Sigmoid colon (tissue), 6 donors: ENCODE measurements at regions not wholly inside any gene's neighbourhood (a gene's known extent, or its start where the extent isn't known, plus 50 kb on each side); places are given as distances from the start of the nearest gene placed in this dataset.

Source experiments
- DNase-seq: peaks from one replicate; pipeline ENCODE4 v3.0.0-alpha.2; 2019
- H3K27ac ChIP-seq, 4 donors: fragments of 200-600 bp; sonication (generic); one replicate each; pipeline ENCODE4 v1.5.1; 2016 to 2019; ENCODE audit warnings: mild to moderate bottlenecking in 1 of 4
- H3K27me3 ChIP-seq, 3 donors: fragments of 200-600 bp; sonication (generic); one replicate each; pipeline ENCODE4 v1.5.1; 2019; ENCODE audit warnings: mild to moderate bottlenecking in 1 of 3
- H3K36me3 ChIP-seq, 4 donors: fragments of 200-600 bp; sonication (generic); one replicate each; pipeline ENCODE4 v1.5.1; 2016 to 2019
- H3K4me1 ChIP-seq, 4 donors: fragments of 200-600 bp; sonication (generic); one replicate each; pipeline ENCODE4 v1.5.1; 2017 to 2019
- H3K4me3 ChIP-seq, 4 donors: fragments of 200-600 bp; sonication (generic); one replicate each; pipeline ENCODE4 v1.5.1; 2017 to 2019; ENCODE audit warnings: mild to moderate bottlenecking in 2 of 4, moderate library complexity in 1 of 4
- H3K9me3 ChIP-seq, 4 donors: fragments of 200-600 bp in 3 of 4; sonication (generic) in 3 of 4; one replicate each; pipeline versions ENCODE4 v1.5.1 to v1.6.1; 2013 to 2019
- EP300 ChIP-seq, 4 donors: sonication (generic); formaldehyde crosslinking; IDR thresholded peaks; one replicate each; pipeline ENCODE4 v1.6.1; 2017; ENCODE audit warnings: antibody characterized with exemption in 4 of 4
- POLR2A ChIP-seq, 2 donors: fragments of 450-650 bp; IDR thresholded peaks; one replicate each; pipeline ENCODE4 v1.6.1; 2016; ENCODE audit warnings: antibody characterized with exemption in 2 of 2, mild to moderate bottlenecking in 2 of 2, moderate library complexity in 2 of 2
- POLR2AphosphoS5 ChIP-seq, 4 donors: sonication (generic); formaldehyde crosslinking; IDR thresholded peaks; one replicate each; pipeline ENCODE4 v1.6.1; 2017; ENCODE audit warnings: antibody characterized with exemption in 4 of 4
- WGBS, 2 donors: extraction: QIAGEN DNeasy Blood & Tissue Kit; methylation state at CpG; one replicate each; pipeline ENCODE4 v1.1.7; 2013; 5-methylcytosine and 5-hydroxymethylcytosine counted together
- intact Hi-C: fragments of 100-400 bp; cut with DNase I; formaldehyde crosslinking; loops from one replicate; pipeline ENCODE4 v1.15.1; 2023
- TF ChIP-seq, protein P1 (sequence below), 4 experiments: fragments of 450-650 bp in 3 of 4; fragments of 200-600 bp in 1 of 4; IDR thresholded peaks; one replicate each; pipeline ENCODE4 v1.5.1; 2016 to 2019; ENCODE audit warnings: antibody characterized with exemption in 4 of 4, mild to moderate bottlenecking in 3 of 4, moderate library complexity in 2 of 4
- donor health status: healthy with polysubstance abuse.
- donor health status: healthy.

DNA sequence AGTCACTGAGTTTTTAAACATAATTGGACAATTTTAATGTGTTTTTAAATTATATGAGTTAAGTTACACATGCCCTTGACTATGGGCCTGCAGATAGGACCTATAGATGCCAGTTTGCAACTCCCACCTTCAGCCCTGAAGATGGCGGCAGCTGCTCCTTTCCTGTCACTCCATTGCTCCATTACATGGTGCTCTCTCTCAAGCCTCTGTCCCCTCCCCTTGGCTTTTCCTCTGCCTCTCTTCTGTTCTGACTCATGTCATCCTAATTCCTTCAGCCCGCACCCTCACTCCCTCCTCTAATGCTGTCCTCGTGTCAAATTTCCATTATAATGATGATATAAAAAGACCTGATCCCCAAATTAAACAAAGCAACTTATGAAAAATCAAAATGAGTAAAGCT, 133.7 kb upstream of the HNRNPA3 start:
- DNase-seq: no peak
- Histone ChIP-seq H3K27ac (peak overlapping the region in 3 of 4 donors; percentile 68 to 77 (median 74)), H3K4me1 (peaks cover 0 to 49% (median 15%) of the 10 kb centered on the region in 4 donors), H3K36me3 (no peaks in the 10 kb centered on the region), H3K9me3 (no peaks in the 10 kb centered on the region), H3K4me3 (no peak overlapping the region), H3K27me3 (no peaks in the 10 kb centered on the region)
- 62 to 78% methylated on average over 3 of the region's 3 CpGs for WGBS, 2 donors
- intact Hi-C loops: loop anchor here (5.0 kb wide), 1 partner anchor 63 kb away; no protein-coding TSS in a partner anchor
- TF ChIP-seq POLR2AphosphoS5 (IDR thresholded peaks at IDR 0.05) (no peak), EP300 (IDR thresholded peaks at IDR 0.05) (no peak), POLR2A (IDR thresholded peaks at IDR 0.05) (no peak)
- TF ChIP-seq, protein P1, sequence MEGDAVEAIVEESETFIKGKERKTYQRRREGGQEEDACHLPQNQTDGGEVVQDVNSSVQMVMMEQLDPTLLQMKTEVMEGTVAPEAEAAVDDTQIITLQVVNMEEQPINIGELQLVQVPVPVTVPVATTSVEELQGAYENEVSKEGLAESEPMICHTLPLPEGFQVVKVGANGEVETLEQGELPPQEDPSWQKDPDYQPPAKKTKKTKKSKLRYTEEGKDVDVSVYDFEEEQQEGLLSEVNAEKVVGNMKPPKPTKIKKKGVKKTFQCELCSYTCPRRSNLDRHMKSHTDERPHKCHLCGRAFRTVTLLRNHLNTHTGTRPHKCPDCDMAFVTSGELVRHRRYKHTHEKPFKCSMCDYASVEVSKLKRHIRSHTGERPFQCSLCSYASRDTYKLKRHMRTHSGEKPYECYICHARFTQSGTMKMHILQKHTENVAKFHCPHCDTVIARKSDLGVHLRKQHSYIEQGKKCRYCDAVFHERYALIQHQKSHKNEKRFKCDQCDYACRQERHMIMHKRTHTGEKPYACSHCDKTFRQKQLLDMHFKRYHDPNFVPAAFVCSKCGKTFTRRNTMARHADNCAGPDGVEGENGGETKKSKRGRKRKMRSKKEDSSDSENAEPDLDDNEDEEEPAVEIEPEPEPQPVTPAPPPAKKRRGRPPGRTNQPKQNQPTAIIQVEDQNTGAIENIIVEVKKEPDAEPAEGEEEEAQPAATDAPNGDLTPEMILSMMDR (IDR thresholded peaks at IDR 0.05): no peak

DNA sequence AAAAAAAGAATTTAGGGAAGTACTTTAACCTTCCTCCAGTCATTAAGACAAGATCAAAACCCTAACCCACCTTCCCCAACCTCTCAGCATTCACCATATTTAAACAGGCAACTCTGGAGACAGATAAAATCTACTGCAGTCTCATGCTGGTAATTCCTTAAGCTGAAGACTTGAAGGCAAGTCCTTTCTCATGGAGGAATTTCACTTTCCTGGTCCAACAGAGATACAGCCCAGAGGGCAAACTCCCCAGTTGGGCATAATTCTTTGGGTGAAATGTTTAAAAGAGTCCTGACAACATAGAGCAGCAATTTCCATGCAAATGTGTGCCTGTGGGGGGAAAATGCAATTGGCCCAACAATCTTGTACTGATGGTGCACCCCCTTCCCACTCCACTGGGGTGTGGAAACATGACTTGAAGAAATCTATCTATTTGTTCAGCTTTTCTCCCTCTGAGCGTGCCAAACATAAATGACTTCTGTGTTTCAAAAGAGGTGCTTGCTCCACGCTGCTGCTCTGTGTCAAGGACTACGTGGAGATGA, 131.8 kb upstream of the HNRNPA3 start:
- Histone ChIP-seq H3K9me3 (no peaks in the 10 kb centered on the region), H3K4me3 (no peak overlapping the region), H3K36me3 (no peaks in the 10 kb centered on the region), H3K4me1 (peaks cover 0 to 47% (median 10%) of the 10 kb centered on the region in 4 donors), H3K27ac (no peak overlapping the region), H3K27me3 (no peaks in the 10 kb centered on the region)
- TF ChIP-seq POLR2AphosphoS5 (IDR thresholded peaks at IDR 0.05) (no peak), EP300 (IDR thresholded peaks at IDR 0.05) (no peak), POLR2A (IDR thresholded peaks at IDR 0.05) (no peak)
- TF ChIP-seq, protein P1 (IDR thresholded peaks at IDR 0.05): no peak
- intact Hi-C loops: no loop called here
- WGBS, 2 donors: 90 to 91% methylated on average over 3 of the region's 3 CpGs
- no peak for DNase-seq

DNA sequence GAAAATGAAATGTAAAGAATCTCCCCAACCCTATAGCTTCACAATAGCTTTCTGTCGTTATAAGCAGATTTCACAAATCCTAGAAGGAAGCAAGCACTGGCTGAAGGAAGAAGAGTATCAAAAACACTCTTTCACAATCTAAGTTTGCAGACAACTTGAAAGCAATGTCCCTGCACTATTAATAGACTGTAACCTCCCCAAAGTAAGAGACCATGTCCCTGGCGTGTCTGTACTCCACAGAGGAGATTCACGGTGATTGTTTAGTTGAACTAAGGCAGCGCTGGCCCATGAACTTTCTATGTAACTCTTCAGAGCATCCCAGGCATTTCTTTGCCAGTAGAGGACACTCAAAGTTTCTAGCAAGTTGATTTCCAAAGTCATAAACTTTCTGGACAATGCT, 128.0 kb upstream of the HNRNPA3 start:
- H3K36me3 ChIP-seq: no peaks in the 10 kb centered on the region
- H3K4me1 ChIP-seq: peaks cover 0 to 13% (median 0%) of the 10 kb centered on the region in 4 donors
- no peaks in the 10 kb centered on the region for H3K9me3 ChIP-seq
- H3K27ac ChIP-seq: no peak overlapping the region
- no peak for DNase-seq
- TF ChIP-seq POLR2AphosphoS5 (IDR thresholded peaks at IDR 0.05) (peak in 1 of 4 donors; percentile 1), POLR2A (IDR thresholded peaks at IDR 0.05) (no peak)
- WGBS, 2 donors: 71 to 76% methylated on average over 4 of the region's 4 CpGs
- no peaks in the 10 kb centered on the region for H3K27me3 ChIP-seq
- intact Hi-C loops: no loop called here
- no peak overlapping the region for H3K4me3 ChIP-seq

DNA sequence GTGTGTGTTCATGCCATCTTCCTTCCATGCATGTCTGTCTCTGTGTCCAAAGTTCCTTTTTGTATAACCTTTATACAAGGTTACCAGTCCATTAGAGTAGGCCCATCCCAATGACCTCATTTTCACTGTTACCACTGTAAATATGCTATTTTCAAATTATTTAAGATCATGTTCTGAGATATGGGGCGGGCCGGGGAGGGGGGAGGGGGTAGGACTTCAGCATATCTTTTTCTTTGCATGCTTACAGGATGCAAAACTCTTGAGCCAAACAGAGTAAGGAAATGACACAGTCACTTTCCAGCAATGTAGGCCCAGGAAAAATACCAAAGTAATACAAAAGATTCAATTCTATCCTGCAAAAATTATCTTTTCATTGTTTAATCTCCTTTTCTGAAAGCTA, 124.1 kb upstream of the HNRNPA3 start:
- peaks cover 0 to 13% (median 0%) of the 10 kb centered on the region in 4 donors for H3K4me1 ChIP-seq
- H3K27ac ChIP-seq: no peak overlapping the region
- no peaks in the 10 kb centered on the region for H3K27me3 ChIP-seq
- WGBS, 2 donors: 70 to 84% methylated on average over 2 of the region's 2 CpGs
- intact Hi-C loops: no loop called here
- no peak for DNase-seq
- no peak overlapping the region for H3K4me3 ChIP-seq
- H3K9me3 ChIP-seq: no peaks in the 10 kb centered on the region
- no peaks in the 10 kb centered on the region for H3K36me3 ChIP-seq
- TF ChIP-seq, protein P1 (IDR thresholded peaks at IDR 0.05): no peak
- TF ChIP-seq POLR2A (IDR thresholded peaks at IDR 0.05): no peak

DNA sequence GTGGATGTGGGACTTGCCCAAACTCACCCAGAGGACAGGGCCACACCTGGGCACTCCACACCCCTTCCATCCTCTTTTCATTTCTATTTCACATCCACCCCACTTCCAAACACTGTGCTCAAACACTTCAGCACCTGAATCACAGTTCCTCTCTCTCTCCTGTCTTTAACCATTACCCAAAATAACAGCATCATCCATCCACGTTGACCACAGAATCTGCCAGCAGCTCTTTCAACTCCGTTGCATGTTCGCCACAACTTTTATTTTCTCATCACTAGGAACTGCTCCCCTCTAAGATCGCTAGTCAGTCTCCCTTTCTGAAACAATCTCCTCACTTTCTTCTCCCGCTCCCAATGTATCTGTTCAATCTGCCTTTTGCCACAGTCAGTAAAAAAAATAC, 121.6 kb upstream of the HNRNPA3 start:
- Histone ChIP-seq H3K27ac (no peak overlapping the region), H3K4me1 (no peaks in the 10 kb centered on the region), H3K9me3 (no peaks in the 10 kb centered on the region), H3K4me3 (no peak overlapping the region), H3K36me3 (no peaks in the 10 kb centered on the region), H3K27me3 (no peaks in the 10 kb centered on the region)
- no peak for DNase-seq
- 58 to 85% methylated on average over 5 of the region's 5 CpGs for WGBS, 2 donors
- TF ChIP-seq EP300 (IDR thresholded peaks at IDR 0.05) (no peak), POLR2AphosphoS5 (IDR thresholded peaks at IDR 0.05) (no peak), POLR2A (IDR thresholded peaks at IDR 0.05) (no peak)
- TF ChIP-seq, protein P1 (IDR thresholded peaks at IDR 0.05): no peak
- intact Hi-C loops: no loop called here
